Brain microvascular endothelial cell (primary cell): ENCODE measurements at regions not wholly inside any gene's neighbourhood (a gene's known extent, or its start where the extent isn't known, plus 50 kb on each side); places are given as distances from the start of the nearest gene placed in this dataset.
"Not testable (repeated sequence)": the region's sequence is repeated elsewhere in the genome, so short reads cannot be mapped to it uniquely, and the experiment has no call there.

Source experiments
- DNase-seq: peaks from one replicate; pipeline ENCODE4 v3.0.0-alpha.2; 2020
- H3K27ac ChIP-seq: fragments of 250-450 bp; sonication (Bioruptor Pico); 2 replicates; pipeline ENCODE4 v1.5.1; 2020; ENCODE audit warnings: mild to moderate bottlenecking, moderate library complexity
- H3K27me3 ChIP-seq: fragments of 250-450 bp; sonication (Bioruptor Pico); replicated peaks from 2 replicates; pipeline ENCODE4 v1.5.1; 2020; ENCODE audit warnings: mild to moderate bottlenecking
- H3K36me3 ChIP-seq: fragments of 250-450 bp; sonication (Bioruptor Pico); replicated peaks from 2 replicates; pipeline ENCODE4 v1.5.1; 2020; ENCODE audit warnings: mild to moderate bottlenecking
- H3K4me3 ChIP-seq: 2 replicates; pipeline ENCODE4 v1.5.1; 2011; ENCODE audit warnings: low read depth, mild to moderate bottlenecking, control low read depth, low read length, moderate library complexity
- CTCF ChIP-seq: IDR thresholded peaks from 2 replicates; pipeline ENCODE4 v1.5.1; 2011; ENCODE audit warnings: low read depth, mild to moderate bottlenecking, moderate library complexity, low read length, control low read depth, inconsistent platforms; ENCODE audit errors: missing control alignments
- in situ Hi-C: cut with HindIII; loops from 2 replicates; pipeline ENCODE4 v1.10.0; 2017; ENCODE audit warnings: low sequenced_read_pairs, low pct_ligation_motif_present

GRCh38 chr22:23498811-23499798 is 81.0 kb downstream of the IGLL1 start:
- in situ Hi-C loops: no loop called here
- Histone ChIP-seq H3K27ac (no peak overlapping the region), H3K27me3 (no peaks in the 10 kb centered on the region), H3K36me3 (no peaks in the 10 kb centered on the region), H3K4me3 (no peak overlapping the region)
- no peak for DNase-seq
- TF ChIP-seq CTCF: no peak

- in situ Hi-C loops, H3K27ac ChIP-seq, H3K4me3 ChIP-seq, H3K27me3 ChIP-seq, DNase-seq, H3K36me3 ChIP-seq: not testable (repeated sequence)
These were observed 82.2 kb downstream of the IGLL1 start for GRCh38 chr22:23497889-23498288.

- no peaks in the 10 kb centered on the region for H3K36me3 ChIP-seq
- TF ChIP-seq CTCF: no peak
- in situ Hi-C loops: no loop called here
These were observed 82.8 kb downstream of the IGLL1 start for GRCh38 chr22:23497016-23497885.

GRCh38 chr22:23496445-23496833 is 83.7 kb downstream of the IGLL1 start:
- no peak for TF ChIP-seq CTCF
- in situ Hi-C loops: no loop called here
- no peak for DNase-seq

More at GRCh38 chr22:23497016-23497885, 82.8 kb downstream of the IGLL1 start:
- DNase-seq: no peak
- Histone ChIP-seq H3K27ac (no peak overlapping the region), H3K4me3 (no peak overlapping the region), H3K27me3 (no peaks in the 10 kb centered on the region)

GRCh38 chr22:23495614-23496444 is 84.3 kb downstream of the IGLL1 start:
- no peak for DNase-seq
- no peak for TF ChIP-seq CTCF
- H3K27me3 ChIP-seq: no peaks in the 10 kb centered on the region
- no peak overlapping the region for H3K4me3 ChIP-seq
- no peaks in the 10 kb centered on the region for H3K36me3 ChIP-seq
- H3K27ac ChIP-seq: no peak overlapping the region
- in situ Hi-C loops: no loop called here

More at GRCh38 chr22:23496445-23496833, 83.7 kb downstream of the IGLL1 start:
- Histone ChIP-seq H3K27ac (no peak overlapping the region), H3K36me3 (no peaks in the 10 kb centered on the region), H3K27me3 (no peaks in the 10 kb centered on the region), H3K4me3 (no peak overlapping the region)
